ENCODE measurements at regions not wholly inside any gene's neighbourhood (a gene's known extent, or its start where the extent isn't known, plus 50 kb on each side); places are given as distances from the start of the nearest gene placed in this dataset.
A peak's percentile ranks its signal among the peaks of the same experiment; 100 is the strongest.

DNA sequence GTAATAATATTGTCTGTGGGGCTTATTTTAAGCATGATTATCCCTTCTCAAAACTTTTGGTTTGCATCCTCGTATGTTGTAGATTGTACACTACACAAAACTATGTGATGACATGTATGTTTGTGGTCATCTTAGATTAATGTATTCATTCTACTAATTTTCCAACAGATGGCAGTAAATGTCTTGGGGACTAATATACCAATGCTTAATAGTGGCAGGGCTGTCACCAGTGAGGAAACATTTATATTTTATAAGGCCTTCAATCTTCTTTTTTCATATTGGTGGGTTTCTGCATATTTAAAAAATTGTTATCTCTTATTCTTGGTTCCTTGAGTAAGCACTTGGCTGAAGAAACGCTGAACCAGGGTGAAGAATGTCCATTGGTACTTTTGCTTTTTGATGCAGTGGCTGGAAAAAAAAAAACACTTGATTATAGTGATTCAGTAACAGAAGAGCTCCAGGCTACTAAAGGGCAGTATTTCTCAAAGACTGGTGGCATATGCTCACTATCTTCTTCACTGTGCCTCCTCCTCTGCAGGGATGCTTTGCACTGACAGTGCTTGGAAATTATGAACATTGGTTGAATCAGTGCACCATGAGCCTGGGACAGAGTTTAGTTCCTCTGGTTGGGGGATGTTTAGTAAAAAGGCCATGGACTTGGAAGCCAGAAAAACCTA lies 530.3 kb downstream of the RASEF start:
- Histone ChIP-seq H2BK120ac (ENCODE audit: insufficient read depth, low read length, poor library complexity) (no peak overlapping the region), H3K79me2 (ENCODE audit: control insufficient read depth, insufficient read depth, low read length, poor library complexity) (no peaks in the 10 kb centered on the region), H3K23ac (ENCODE audit: low read length) (no peak overlapping the region), H3K14ac (ENCODE audit: low read length) (no peak overlapping the region), H3K79me1 (ENCODE audit: low read length) (no peaks in the 10 kb centered on the region), H3K4me3 (ENCODE audit: low read depth, low read length) (no peak overlapping the region), H2BK5ac (ENCODE audit: low read depth, low read length, poor library complexity) (no peak overlapping the region), H2AFZ (ENCODE audit: insufficient read depth, low read length, poor library complexity) (no peak overlapping the region), H3K18ac (ENCODE audit: low read length) (no peak overlapping the region), H3K4me1 (ENCODE audit: control insufficient read depth in 1 of 2, insufficient read depth in 2 of 2, low read length in 2 of 2) (no peaks in the 10 kb centered on the region), H2AK5ac (ENCODE audit: low read length) (no peak overlapping the region), H3K4ac (ENCODE audit: low read depth, low read length) (no peak overlapping the region), H3K9ac (ENCODE audit: low read length) (no peak overlapping the region), H3K36me3 (ENCODE audit: control insufficient read depth in 1 of 2, insufficient read depth in 2 of 2, low read length in 2 of 2) (no peaks in the 10 kb centered on the region), H3K27me3 (ENCODE audit: insufficient read depth, low read length) (no peaks in the 10 kb centered on the region), H4K8ac (ENCODE audit: low read depth, low read length) (no peak overlapping the region), H4K12ac (ENCODE audit: low read depth, low read length) (no peak overlapping the region), H2BK12ac (ENCODE audit: low read length) (no peak overlapping the region), H3K27ac (ENCODE audit: low read depth, low read length) (no peak overlapping the region), H3K9me3 (ENCODE audit: insufficient read depth, low read depth, low read length) (no peaks in the 10 kb centered on the region), H4K91ac (ENCODE audit: low read depth, low read length) (no peak overlapping the region), H3K4me2 (ENCODE audit: low read length) (no peak overlapping the region)
- peak in 1 of 2 donors; percentile 6 for DNase-seq
- no CpG with 5 or more reads among the region's 2 CpGs for WGBS (ENCODE audit: extremely low coverage, insufficient coverage, insufficient read length)

DNA sequence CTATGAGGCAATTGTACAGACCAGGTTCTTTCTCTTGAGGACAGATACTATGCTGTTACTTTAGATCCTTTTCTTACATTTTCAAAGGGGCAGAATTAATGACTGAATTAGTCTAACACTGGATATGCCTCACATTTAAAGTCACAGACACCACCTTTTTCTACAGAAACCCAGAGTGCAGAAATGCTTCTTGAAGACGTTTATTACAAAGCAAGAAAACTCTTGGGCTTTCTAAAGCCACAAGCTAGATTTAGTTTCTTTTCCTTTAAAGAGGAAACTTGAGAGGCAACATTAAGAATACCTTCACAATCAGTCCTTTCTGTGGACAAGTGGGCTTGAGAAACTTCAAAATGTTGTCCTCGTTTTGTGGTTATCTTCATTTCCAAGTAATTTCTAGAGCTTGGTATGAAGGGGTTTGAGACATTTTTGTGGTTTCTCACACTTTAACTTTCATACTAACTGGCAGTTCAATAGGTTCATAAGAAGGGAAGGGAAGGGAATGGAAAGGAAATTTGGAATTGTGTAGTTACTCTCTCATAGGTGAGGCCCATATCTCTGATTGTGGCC lies 527.4 kb downstream of the RASEF start:
- no peak for DNase-seq
- no peaks in the 10 kb centered on the region for H3K9me3 ChIP-seq (ENCODE audit: insufficient read depth, low read depth, low read length)
- H2BK120ac ChIP-seq (ENCODE audit: insufficient read depth, low read length, poor library complexity), result no peak overlapping the region
- H3K4me2 ChIP-seq (ENCODE audit: low read length), result no peak overlapping the region
- no peaks in the 10 kb centered on the region for H3K27me3 ChIP-seq (ENCODE audit: insufficient read depth, low read length)
- WGBS (ENCODE audit: extremely low coverage, insufficient coverage, insufficient read length), result no CpG with 5 or more reads among the region's 2 CpGs
- H3K9ac ChIP-seq (ENCODE audit: low read length), result no peak overlapping the region
- no peak overlapping the region for H4K12ac ChIP-seq (ENCODE audit: low read depth, low read length)
- H3K4me3 ChIP-seq (ENCODE audit: low read depth, low read length), result no peak overlapping the region
- H3K4me1 ChIP-seq (ENCODE audit: control insufficient read depth in 1 of 2, insufficient read depth in 2 of 2, low read length in 2 of 2), result no peaks in the 10 kb centered on the region
- H2BK5ac ChIP-seq (ENCODE audit: low read depth, low read length, poor library complexity), result no peak overlapping the region
- H3K4ac ChIP-seq (ENCODE audit: low read depth, low read length), result no peak overlapping the region
- no peak overlapping the region for H2AK5ac ChIP-seq (ENCODE audit: low read length)
- H3K79me2 ChIP-seq (ENCODE audit: control insufficient read depth, insufficient read depth, low read length, poor library complexity), result no peaks in the 10 kb centered on the region
- no peak overlapping the region for H3K23ac ChIP-seq (ENCODE audit: low read length)
- H2BK12ac ChIP-seq (ENCODE audit: low read length), result no peak overlapping the region
- H3K79me1 ChIP-seq (ENCODE audit: low read length), result no peaks in the 10 kb centered on the region
- no peaks in the 10 kb centered on the region for H3K36me3 ChIP-seq (ENCODE audit: control insufficient read depth in 1 of 2, insufficient read depth in 2 of 2, low read length in 2 of 2)
- H4K8ac ChIP-seq (ENCODE audit: low read depth, low read length), result no peak overlapping the region
- H3K27ac ChIP-seq (ENCODE audit: low read depth, low read length), result no peak overlapping the region
- H3K18ac ChIP-seq (ENCODE audit: low read length), result no peak overlapping the region
- no peak overlapping the region for H3K14ac ChIP-seq (ENCODE audit: low read length)
- H4K91ac ChIP-seq (ENCODE audit: low read depth, low read length), result no peak overlapping the region
- H2AFZ ChIP-seq (ENCODE audit: insufficient read depth, low read length, poor library complexity), result no peak overlapping the region

DNA sequence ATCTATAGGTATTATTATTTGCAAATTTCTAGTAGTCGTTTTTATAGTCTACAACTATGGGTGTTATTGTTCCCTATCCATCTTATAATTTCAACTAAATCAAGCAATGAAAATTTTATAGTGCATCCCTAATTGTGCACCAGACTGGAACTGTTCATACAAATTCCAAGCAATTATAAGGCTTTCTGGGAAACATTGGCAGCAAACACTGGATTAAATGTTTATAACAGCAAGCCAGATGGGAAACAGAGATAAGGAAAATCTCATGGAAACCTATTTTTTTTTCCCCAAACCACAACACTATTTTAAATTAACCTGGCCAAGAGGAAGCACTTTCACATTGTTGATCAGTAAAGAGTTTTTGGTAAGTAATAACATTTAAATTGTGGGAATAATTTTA lies 524.3 kb downstream of the RASEF start:
- Histone ChIP-seq H3K18ac (ENCODE audit: low read length) (no peak overlapping the region), H3K9ac (ENCODE audit: low read length) (no peak overlapping the region), H3K4me3 (ENCODE audit: low read depth, low read length) (no peak overlapping the region), H2BK12ac (ENCODE audit: low read length) (no peak overlapping the region), H3K27ac (ENCODE audit: low read depth, low read length) (no peak overlapping the region), H3K23ac (ENCODE audit: low read length) (no peak overlapping the region), H3K14ac (ENCODE audit: low read length) (no peak overlapping the region), H3K9me3 (ENCODE audit: insufficient read depth, low read depth, low read length) (no peaks in the 10 kb centered on the region), H3K36me3 (ENCODE audit: control insufficient read depth in 1 of 2, insufficient read depth in 2 of 2, low read length in 2 of 2) (no peaks in the 10 kb centered on the region), H4K8ac (ENCODE audit: low read depth, low read length) (no peak overlapping the region), H4K12ac (ENCODE audit: low read depth, low read length) (no peak overlapping the region), H2BK5ac (ENCODE audit: low read depth, low read length, poor library complexity) (no peak overlapping the region), H3K4me2 (ENCODE audit: low read length) (no peak overlapping the region), H3K4me1 (ENCODE audit: control insufficient read depth in 1 of 2, insufficient read depth in 2 of 2, low read length in 2 of 2) (no peaks in the 10 kb centered on the region), H3K4ac (ENCODE audit: low read depth, low read length) (no peak overlapping the region), H3K27me3 (ENCODE audit: insufficient read depth, low read length) (no peaks in the 10 kb centered on the region), H2AK5ac (ENCODE audit: low read length) (no peak overlapping the region), H2AFZ (ENCODE audit: insufficient read depth, low read length, poor library complexity) (no peak overlapping the region), H2BK120ac (ENCODE audit: insufficient read depth, low read length, poor library complexity) (no peak overlapping the region), H3K79me2 (ENCODE audit: control insufficient read depth, insufficient read depth, low read length, poor library complexity) (no peaks in the 10 kb centered on the region), H4K91ac (ENCODE audit: low read depth, low read length) (no peak overlapping the region), H3K79me1 (ENCODE audit: low read length) (no peaks in the 10 kb centered on the region)
- WGBS (ENCODE audit: extremely low coverage, insufficient coverage, insufficient read length), result no CpG with 5 or more reads among the region's 1 CpG
- no peak for DNase-seq

DNA sequence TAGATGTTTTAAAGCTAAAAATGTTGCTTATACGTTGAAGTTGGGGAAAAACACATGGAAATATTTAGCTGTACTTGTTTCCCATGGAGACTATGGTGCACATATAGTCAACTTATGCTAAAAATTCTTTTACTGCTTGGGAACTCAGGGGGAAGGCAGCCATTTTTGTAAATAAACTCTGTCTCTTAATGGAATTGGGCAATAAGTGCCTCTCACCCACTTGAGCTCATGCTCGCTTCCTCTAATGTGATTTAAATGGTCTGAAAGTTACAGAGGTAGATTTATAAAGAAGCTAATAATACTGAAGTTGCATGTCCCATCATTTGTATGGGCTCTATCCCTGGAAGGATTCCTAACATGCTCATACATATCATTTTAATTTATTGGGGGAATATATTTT lies 523.8 kb downstream of the RASEF start:
- WGBS (ENCODE audit: extremely low coverage, insufficient coverage, insufficient read length), result no CpG with 5 or more reads among the region's 2 CpGs
- H2AFZ ChIP-seq (ENCODE audit: insufficient read depth, low read length, poor library complexity), result no peak overlapping the region
- H4K91ac ChIP-seq (ENCODE audit: low read depth, low read length), result no peak overlapping the region
- H3K9me3 ChIP-seq (ENCODE audit: insufficient read depth, low read depth, low read length), result no peaks in the 10 kb centered on the region
- no peak overlapping the region for H3K4ac ChIP-seq (ENCODE audit: low read depth, low read length)
- H3K36me3 ChIP-seq (ENCODE audit: control insufficient read depth in 1 of 2, insufficient read depth in 2 of 2, low read length in 2 of 2), result no peaks in the 10 kb centered on the region
- no peaks in the 10 kb centered on the region for H3K79me2 ChIP-seq (ENCODE audit: control insufficient read depth, insufficient read depth, low read length, poor library complexity)
- no peak overlapping the region for H4K8ac ChIP-seq (ENCODE audit: low read depth, low read length)
- H3K9ac ChIP-seq (ENCODE audit: low read length), result no peak overlapping the region
- H3K4me2 ChIP-seq (ENCODE audit: low read length), result no peak overlapping the region
- no peak overlapping the region for H2AK5ac ChIP-seq (ENCODE audit: low read length)
- no peaks in the 10 kb centered on the region for H3K27me3 ChIP-seq (ENCODE audit: insufficient read depth, low read length)
- no peaks in the 10 kb centered on the region for H3K4me1 ChIP-seq (ENCODE audit: control insufficient read depth in 1 of 2, insufficient read depth in 2 of 2, low read length in 2 of 2)
- no peaks in the 10 kb centered on the region for H3K79me1 ChIP-seq (ENCODE audit: low read length)
- no peak overlapping the region for H3K14ac ChIP-seq (ENCODE audit: low read length)
- no peak overlapping the region for H3K27ac ChIP-seq (ENCODE audit: low read depth, low read length)
- no peak overlapping the region for H2BK120ac ChIP-seq (ENCODE audit: insufficient read depth, low read length, poor library complexity)
- no peak overlapping the region for H4K12ac ChIP-seq (ENCODE audit: low read depth, low read length)
- H3K4me3 ChIP-seq (ENCODE audit: low read depth, low read length), result no peak overlapping the region
- H3K23ac ChIP-seq (ENCODE audit: low read length), result no peak overlapping the region
- no peak for DNase-seq
- no peak overlapping the region for H2BK12ac ChIP-seq (ENCODE audit: low read length)
- no peak overlapping the region for H3K18ac ChIP-seq (ENCODE audit: low read length)
- no peak overlapping the region for H2BK5ac ChIP-seq (ENCODE audit: low read depth, low read length, poor library complexity)

Measured in trophoblast cell (in vitro differentiated cells and primary cell).